ENCODE measurements at regions not wholly inside any gene's neighbourhood (a gene's known extent, or its start where the extent isn't known, plus 50 kb on each side); places are given as distances from the start of the nearest gene placed in this dataset.

DNA sequence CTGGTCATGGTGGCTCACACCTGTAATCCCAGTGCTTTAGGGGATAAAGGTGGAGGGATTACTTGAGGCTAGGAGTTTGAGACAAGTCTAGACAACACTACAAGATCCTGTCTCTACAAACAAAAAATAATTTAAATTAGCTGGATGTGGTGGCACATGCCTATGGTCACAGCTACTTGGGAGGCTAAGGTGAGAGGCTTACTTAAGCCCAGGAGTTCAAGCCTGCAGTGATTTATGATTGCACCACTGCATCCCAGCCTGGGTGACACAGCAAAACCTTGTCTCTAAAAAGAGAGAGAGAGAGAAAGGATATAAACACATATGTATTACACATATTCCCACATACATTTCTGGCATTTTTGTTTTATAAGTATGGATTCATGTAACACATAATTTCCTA lies 325.2 kb downstream of the DUSP10 start:
- Mint-ChIP-seq H3K9me3 (ENCODE audit: low read depth) (no peaks in the 10 kb centered on the region), H3K27ac (no peak overlapping the region), H3K27me3 (peaks cover 10% of the 10 kb centered on the region), H3K4me1 (no peaks in the 10 kb centered on the region), H3K4me3 (no peak overlapping the region), H3K36me3 (ENCODE audit: low read depth) (no peaks in the 10 kb centered on the region)
- ATAC-seq (no peak), DNase-seq (no peak)
- ChIA-PET CTCF (interaction anchor here (0.7 kb wide), 1 partner anchor 17 kb away, joined by 3 read pairs; no protein-coding TSS in a partner anchor), POLR2A (no interaction called here)
- intact Hi-C loops (cut with DNase I, micrococcal nuclease) = no loop called here

DNA sequence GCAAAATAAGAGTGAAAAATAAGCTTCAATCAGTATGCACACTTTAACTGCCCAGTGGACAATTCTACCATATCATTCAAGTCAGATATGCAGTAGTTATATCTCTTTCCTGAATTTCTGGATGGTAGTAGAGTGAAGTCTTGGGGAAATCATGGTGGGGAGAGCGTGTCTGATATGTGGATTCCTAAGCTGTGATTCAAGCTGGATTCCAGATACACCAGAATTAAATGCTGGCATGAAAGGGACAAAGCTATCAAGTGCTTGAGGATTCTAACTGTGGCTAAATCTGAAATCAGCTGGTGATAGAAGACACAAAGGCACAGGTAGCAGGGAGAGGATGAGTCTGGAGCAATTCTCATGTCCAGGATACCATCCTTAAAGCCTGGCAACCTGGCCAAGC lies 323.5 kb downstream of the DUSP10 start:
- H3K36me3 Mint-ChIP-seq (ENCODE audit: low read depth) = no peaks in the 10 kb centered on the region
- no peaks in the 10 kb centered on the region for H3K4me1 Mint-ChIP-seq
- peaks cover 9% of the 10 kb centered on the region for H3K27me3 Mint-ChIP-seq
- intact Hi-C loops (cut with DNase I, micrococcal nuclease) = no loop called here
- H3K4me3 Mint-ChIP-seq = no peak overlapping the region
- no peak overlapping the region for H3K27ac Mint-ChIP-seq
- DNase-seq (no peak), ATAC-seq (no peak)
- POLR2A ChIA-PET = no interaction called here
- CTCF ChIA-PET = interaction anchor here (0.6 kb wide), 1 partner anchor 17 kb away, joined by 4 read pairs; no protein-coding TSS in a partner anchor
- no peaks in the 10 kb centered on the region for H3K9me3 Mint-ChIP-seq (ENCODE audit: low read depth)

DNA sequence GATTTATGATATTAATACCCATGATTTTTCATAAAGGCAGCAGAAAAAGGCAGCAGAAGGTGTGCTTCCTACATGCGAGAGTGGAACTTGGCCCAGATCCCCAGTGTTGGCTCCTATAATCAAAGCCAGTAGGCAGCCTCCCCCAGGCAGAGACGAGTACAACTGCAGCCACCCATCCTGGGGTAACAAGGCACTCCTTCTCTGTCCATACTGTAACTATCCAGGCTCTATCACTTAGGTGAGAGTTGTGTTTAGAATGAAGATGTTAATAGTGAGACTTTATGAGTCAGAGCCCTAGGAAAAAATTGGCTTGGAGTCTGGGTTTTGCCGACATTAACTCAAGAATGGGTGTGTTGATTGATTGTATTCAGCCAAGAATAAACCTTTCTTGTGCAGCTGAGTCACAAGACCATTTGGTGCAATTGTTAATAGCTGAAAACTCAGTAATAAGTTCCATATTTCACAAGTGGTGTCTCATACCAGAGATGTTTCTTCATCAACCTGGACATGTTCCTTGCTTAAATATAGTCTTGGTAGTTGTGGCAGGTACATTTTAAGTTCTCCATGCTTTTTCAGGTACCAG lies 322.3 kb downstream of the DUSP10 start:
- intact Hi-C loops (cut with DNase I, micrococcal nuclease) = no loop called here
- Mint-ChIP-seq H3K27ac (no peak overlapping the region), H3K9me3 (ENCODE audit: low read depth) (no peaks in the 10 kb centered on the region), H3K4me3 (no peak overlapping the region), H3K4me1 (no peaks in the 10 kb centered on the region), H3K27me3 (peaks cover 3% of the 10 kb centered on the region), H3K36me3 (ENCODE audit: low read depth) (no peaks in the 10 kb centered on the region)
- DNase-seq (no peak), ATAC-seq (no peak)
- ChIA-PET POLR2A (no interaction called here), CTCF (no interaction called here)

DNA sequence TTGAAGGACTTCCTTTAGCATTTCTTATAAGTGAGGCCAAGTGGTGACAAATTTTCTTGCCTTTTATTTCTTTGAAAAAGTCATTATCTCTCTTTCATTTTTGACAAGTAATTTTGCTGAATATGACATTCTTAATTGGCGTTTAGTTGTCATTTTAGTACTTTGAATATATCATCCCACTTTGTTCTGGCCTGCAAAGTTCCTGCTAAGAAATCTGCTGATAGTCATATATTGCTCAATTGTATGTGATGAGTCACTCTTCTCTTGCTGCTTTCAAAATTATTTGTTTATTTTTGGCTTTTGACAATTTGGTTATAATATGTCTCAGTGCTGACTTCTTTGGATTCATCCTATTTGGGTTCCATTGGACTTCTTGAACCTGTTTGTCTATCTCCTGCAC lies 312.6 kb downstream of the DUSP10 start:
- peak; percentile 23 for ATAC-seq
- CTCF ChIA-PET = no interaction called here

DNA sequence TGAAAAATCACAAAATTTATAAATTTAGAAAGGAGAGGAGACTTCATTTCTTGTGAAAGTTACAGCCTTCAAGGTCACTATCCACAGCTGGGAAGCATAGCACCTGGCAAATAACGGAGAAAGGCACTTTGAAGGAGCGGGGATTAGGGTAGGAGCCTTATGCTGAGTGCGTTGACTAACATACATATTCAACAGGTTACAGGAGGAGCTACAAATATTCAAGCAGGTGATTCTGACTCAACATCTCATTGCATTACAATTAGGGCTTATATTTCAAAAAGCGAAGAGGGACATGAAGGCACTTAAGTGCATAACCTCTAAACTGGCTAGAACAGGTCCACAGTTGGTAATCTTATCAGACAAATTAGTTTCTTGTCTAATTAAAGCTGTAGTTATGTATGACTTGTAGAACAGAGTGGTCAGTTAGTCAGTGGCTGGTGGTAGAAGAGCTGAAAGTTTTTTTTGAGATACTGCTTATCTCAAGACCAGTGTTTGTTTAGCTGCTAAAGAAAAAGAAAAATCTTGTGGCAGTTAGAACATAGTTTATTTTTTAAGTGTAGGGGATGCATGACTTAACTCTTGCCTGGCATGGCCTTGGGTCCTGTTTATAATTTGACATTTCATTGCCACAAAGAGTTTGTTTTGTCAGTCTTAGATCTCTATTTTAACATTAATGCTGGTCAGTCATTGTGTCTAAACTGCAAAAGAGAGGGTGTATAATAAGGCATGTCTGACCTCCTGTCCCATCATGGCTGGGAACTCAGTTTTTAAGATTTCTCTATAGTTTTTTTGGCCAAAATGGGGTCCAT lies 311.5 kb downstream of the DUSP10 start:
- H3K4me1 Mint-ChIP-seq = peaks cover 8% of the 10 kb centered on the region
- intact Hi-C loops (cut with DNase I, micrococcal nuclease) = loop anchor here in 1 of 2 experiments (10.0 kb wide), 1 partner anchor 1156 kb away; the partner anchor contains the start of gene RAB3GAP2
- H3K36me3 Mint-ChIP-seq (ENCODE audit: low read depth) = no peaks in the 10 kb centered on the region
- ATAC-seq (no peak), DNase-seq (no peak)
- H3K27me3 Mint-ChIP-seq = peaks cover 8% of the 10 kb centered on the region
- H3K4me3 Mint-ChIP-seq = no peak overlapping the region
- no peak overlapping the region for H3K27ac Mint-ChIP-seq
- peaks cover 4% of the 10 kb centered on the region for H3K9me3 Mint-ChIP-seq (ENCODE audit: low read depth)
- ChIA-PET CTCF (interaction anchor here (0.9 to 1.1 kb wide), 3 partner anchors 30 to 191 kb away, joined by 3 to 5 read pairs (median 3); no protein-coding TSS in a partner anchor), POLR2A (no interaction called here)

More for the DNA sequence above, 312.6 kb downstream of the DUSP10 start:
- Mint-ChIP-seq H3K36me3 (ENCODE audit: low read depth) (no peaks in the 10 kb centered on the region), H3K27me3 (peaks cover 8% of the 10 kb centered on the region), H3K9me3 (ENCODE audit: low read depth) (peaks cover 6% of the 10 kb centered on the region), H3K27ac (no peak overlapping the region), H3K4me1 (no peaks in the 10 kb centered on the region), H3K4me3 (no peak overlapping the region)
- no peak for DNase-seq
- intact Hi-C loops (cut with DNase I, micrococcal nuclease) = no loop called here
- POLR2A ChIA-PET = no interaction called here

DNA sequence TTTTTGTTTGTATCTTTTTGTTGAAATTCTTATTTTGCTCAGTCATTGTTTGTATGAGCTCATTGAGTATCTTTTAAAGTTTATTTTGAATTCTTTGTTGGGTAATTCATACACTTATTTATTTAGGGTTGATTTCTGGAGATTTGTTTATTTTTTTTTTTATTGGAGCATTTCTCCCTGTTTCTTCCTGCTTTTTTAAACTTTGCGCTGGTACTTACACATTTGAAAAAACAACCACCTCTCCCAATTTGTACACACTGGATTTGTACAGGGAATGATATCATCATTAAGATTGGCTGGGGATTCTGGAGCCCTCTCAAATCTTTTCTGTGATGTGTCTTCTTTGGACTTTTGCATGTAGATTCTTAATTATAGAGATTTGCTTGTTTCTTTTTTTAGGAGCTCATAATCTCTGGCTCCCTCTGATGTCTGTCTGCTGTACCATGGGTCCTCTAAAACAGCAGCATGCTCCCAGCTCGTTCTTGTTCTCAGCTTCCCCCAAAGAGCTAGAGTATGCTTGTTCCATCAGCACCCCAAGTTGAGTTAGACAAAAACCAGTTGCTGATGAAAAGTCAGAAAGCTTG lies 310.7 kb downstream of the DUSP10 start:
- peaks cover 8% of the 10 kb centered on the region for H3K27me3 Mint-ChIP-seq
- peaks cover 10% of the 10 kb centered on the region for H3K4me1 Mint-ChIP-seq
- DNase-seq (no peak), ATAC-seq (no peak)
- H3K36me3 Mint-ChIP-seq (ENCODE audit: low read depth) = no peaks in the 10 kb centered on the region
- H3K4me3 Mint-ChIP-seq = no peak overlapping the region
- ChIA-PET POLR2A (interaction anchor here (0.6 kb wide), 2 partner anchors 177 to 620 kb away, joined by 3 read pairs; no protein-coding TSS in a partner anchor), CTCF (interaction anchor here (0.6 to 1.1 kb wide), 4 partner anchors 31 to 201 kb away, joined by 3 to 5 read pairs (median 3); no protein-coding TSS in a partner anchor)
- intact Hi-C loops (cut with DNase I, micrococcal nuclease) = loop anchor here in 1 of 2 experiments (10.0 kb wide), 1 partner anchor 1156 kb away; the partner anchor contains the start of gene RAB3GAP2
- peaks cover 2% of the 10 kb centered on the region for H3K9me3 Mint-ChIP-seq (ENCODE audit: low read depth)
- no peak overlapping the region for H3K27ac Mint-ChIP-seq

DNA sequence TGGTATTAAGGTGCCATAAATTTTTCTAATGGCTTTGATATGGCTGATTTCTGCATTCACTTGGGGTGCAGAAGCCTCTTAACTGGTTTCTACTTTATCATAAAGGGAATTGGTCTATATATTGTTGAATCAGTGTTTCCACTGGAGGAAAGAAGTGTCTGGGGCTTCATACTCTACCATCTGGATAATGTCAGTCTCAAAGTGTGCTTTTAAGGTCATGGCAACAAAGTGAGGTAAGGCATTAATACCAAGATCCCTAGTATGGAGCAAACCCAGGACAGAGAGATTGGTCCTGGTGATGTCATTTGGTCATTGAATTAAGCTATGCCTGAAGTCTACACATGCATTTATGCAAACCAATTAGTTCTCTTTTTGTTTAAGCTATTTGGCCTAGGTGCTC lies 309.9 kb downstream of the DUSP10 start:
- intact Hi-C loops (cut with DNase I, micrococcal nuclease) = loop anchor here in 1 of 2 experiments (10.0 kb wide), 1 partner anchor 1157 kb away; the partner anchor contains the start of gene RAB3GAP2
- no peak overlapping the region for H3K27ac Mint-ChIP-seq
- DNase-seq = no peak
- no peak overlapping the region for H3K4me3 Mint-ChIP-seq
- CTCF ChIA-PET = interaction anchor here (0.6 kb wide), 3 partner anchors 200 to 565 kb away, joined by 3 read pairs; no protein-coding TSS in a partner anchor
- POLR2A ChIA-PET = interaction anchor here (0.6 kb wide), 2 partner anchors 178 to 619 kb away, joined by 3 read pairs; no protein-coding TSS in a partner anchor
- no peaks in the 10 kb centered on the region for H3K36me3 Mint-ChIP-seq (ENCODE audit: low read depth)
- no peaks in the 10 kb centered on the region for H3K9me3 Mint-ChIP-seq (ENCODE audit: low read depth)
- H3K4me1 Mint-ChIP-seq = peaks cover 10% of the 10 kb centered on the region
- ATAC-seq = no peak
- peaks cover 8% of the 10 kb centered on the region for H3K27me3 Mint-ChIP-seq

DNA sequence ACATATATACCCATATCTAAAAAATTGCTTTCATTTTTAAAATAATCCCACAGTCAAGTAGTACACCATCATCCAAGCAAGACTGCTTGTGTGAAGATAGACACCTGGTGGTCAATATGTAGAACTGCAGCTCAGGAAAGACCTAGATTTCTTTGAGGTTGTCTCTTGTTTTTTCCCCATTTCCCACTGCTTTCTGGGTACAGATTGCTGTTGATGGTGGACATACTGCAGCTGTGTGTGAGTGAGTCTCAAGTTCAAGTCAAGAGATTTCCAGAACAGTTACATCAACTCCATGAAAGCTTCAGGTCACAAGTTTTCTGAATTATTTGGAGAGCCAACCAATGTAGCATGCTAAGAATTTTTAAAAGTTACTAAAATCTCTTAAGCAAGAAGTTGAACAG lies 306.4 kb downstream of the DUSP10 start:
- no peak overlapping the region for H3K27ac Mint-ChIP-seq
- no peak for ATAC-seq

DNA sequence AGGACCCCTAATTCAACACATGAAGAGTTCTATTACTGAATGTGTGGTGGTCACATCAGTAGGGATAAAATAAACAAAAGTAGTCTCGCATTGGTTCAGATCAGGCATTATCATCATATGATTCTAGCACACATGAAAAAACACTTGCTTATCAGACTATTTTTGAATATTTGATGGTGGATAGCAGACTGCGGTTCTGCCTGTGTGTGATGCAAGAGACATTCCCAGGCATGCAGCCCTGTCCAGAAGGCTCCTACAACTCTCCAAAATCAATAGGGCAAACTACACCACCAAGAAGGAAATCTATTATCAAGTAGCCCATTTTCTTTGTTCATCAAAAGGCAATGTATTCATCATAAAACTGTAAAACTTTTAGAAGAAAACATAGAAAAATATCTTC lies 304.7 kb downstream of the DUSP10 start:
- DNase-seq (no peak), ATAC-seq (no peak)
- Mint-ChIP-seq H3K4me1 (peaks cover 43% of the 10 kb centered on the region), H3K9me3 (ENCODE audit: low read depth) (no peaks in the 10 kb centered on the region), H3K4me3 (no peak overlapping the region), H3K27me3 (peaks cover 8% of the 10 kb centered on the region), H3K36me3 (ENCODE audit: low read depth) (no peaks in the 10 kb centered on the region), H3K27ac (no peak overlapping the region)
- intact Hi-C loops (cut with DNase I, micrococcal nuclease) = loop anchor here in 1 of 2 experiments (5.0 to 10.0 kb wide), 2 partner anchors 290 to 1162 kb away; partner anchors contain the start of gene RAB3GAP2
- POLR2A ChIA-PET = no interaction called here
- CTCF ChIA-PET = no interaction called here

More for the DNA sequence above, 306.4 kb downstream of the DUSP10 start:
- Mint-ChIP-seq H3K4me3 (no peak overlapping the region), H3K9me3 (ENCODE audit: low read depth) (no peaks in the 10 kb centered on the region), H3K4me1 (peaks cover 39% of the 10 kb centered on the region), H3K27me3 (peaks cover 8% of the 10 kb centered on the region), H3K36me3 (ENCODE audit: low read depth) (no peaks in the 10 kb centered on the region)
- CTCF ChIA-PET = interaction anchor here (0.8 to 2.8 kb wide), 22 partner anchors 9 to 625 kb away, joined by 3 to 15 read pairs (median 4); no protein-coding TSS in a partner anchor
- POLR2A ChIA-PET = interaction anchor here (1.0 kb wide), 1 partner anchor 172 kb away, joined by 3 read pairs; no protein-coding TSS in a partner anchor
- intact Hi-C loops (cut with DNase I, micrococcal nuclease) = loop anchor here (1.0 to 10.0 kb wide), 8 partner anchors 171 to 1161 kb away; partner anchors contain the start of gene RAB3GAP2 (in 1 of the 2)
- DNase-seq = no peak

DNA sequence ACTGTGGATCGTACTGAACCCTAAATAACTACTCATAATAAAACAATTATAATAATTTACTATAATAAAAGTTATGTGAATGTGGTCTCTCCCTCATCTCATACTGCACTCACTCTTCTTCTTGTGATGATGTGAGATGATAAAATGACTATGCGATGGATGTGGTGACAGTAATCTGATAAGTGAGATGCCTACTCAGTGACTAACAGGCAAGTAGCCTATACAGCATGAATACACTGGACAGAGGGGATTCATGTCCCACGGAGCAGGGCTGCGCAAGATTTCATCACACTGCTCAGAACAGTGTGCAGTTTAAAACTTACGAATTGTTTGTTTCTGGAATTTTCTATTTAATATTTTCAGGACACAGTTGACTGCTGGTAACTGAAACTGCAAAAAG lies 304.0 kb downstream of the DUSP10 start:
- ChIA-PET CTCF (interaction anchor here (1.2 to 1.7 kb wide), 2 partner anchors 13 to 234 kb away, joined by 3 to 5 read pairs; no protein-coding TSS in a partner anchor), POLR2A (no interaction called here)
- no peak for DNase-seq
- H3K4me3 Mint-ChIP-seq = no peak overlapping the region
- intact Hi-C loops (cut with DNase I, micrococcal nuclease) = loop anchor here in 1 of 2 experiments (2.0 to 10.0 kb wide), 3 partner anchors 289 to 1163 kb away; partner anchors contain the start of gene RAB3GAP2
- peak overlapping the region; percentile 42 for H3K27ac Mint-ChIP-seq
- peaks cover 8% of the 10 kb centered on the region for H3K27me3 Mint-ChIP-seq
- H3K4me1 Mint-ChIP-seq = peaks cover 43% of the 10 kb centered on the region
- no peaks in the 10 kb centered on the region for H3K9me3 Mint-ChIP-seq (ENCODE audit: low read depth)
- H3K36me3 Mint-ChIP-seq (ENCODE audit: low read depth) = no peaks in the 10 kb centered on the region
- ATAC-seq = no peak
